ENCODE measurements at regions not wholly inside any gene's neighbourhood (a gene's known extent, or its start where the extent isn't known, plus 50 kb on each side); places are given as distances from the start of the nearest gene placed in this dataset.

DNA sequence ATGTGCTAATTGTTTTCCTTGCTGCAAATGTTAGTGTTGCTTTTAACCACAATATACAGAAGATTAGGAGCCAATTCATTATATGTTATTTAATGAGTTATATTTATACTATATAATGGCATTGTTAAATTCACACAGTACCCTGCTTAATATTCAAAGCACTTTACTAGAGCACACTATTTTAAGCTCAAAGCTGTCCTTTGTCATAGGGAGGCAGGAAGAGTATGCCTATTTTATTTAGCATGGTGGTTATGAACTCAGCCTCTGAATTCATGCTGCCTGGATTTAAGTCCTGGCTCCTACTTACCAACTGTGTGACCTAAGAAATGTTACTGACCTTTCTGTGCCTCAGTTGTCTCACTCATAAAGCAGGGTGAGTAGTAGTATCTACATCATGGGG is 80.5 kb downstream of the FASTKD2 start:
- no peak for DNase-seq

DNA sequence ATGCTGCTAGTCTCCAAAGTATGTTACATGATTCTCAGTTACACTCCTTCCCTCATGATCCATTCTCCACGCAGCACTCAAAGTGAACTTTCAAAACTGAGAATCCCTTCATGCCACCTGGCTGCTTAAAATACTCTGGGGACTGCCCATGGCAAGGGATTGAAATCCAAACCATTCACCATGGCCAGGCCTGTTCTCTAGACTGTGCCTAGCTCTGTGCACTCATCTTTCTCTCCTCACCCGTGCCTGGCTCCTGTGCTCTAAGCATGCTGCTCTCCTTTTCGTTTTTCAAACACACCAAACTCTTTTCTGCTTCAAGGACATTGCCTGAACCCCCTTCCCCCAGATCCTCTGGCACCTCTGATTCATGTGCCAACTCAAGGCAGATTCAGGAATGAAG is 80.9 kb downstream of the FASTKD2 start:
- no peak for DNase-seq

DNA sequence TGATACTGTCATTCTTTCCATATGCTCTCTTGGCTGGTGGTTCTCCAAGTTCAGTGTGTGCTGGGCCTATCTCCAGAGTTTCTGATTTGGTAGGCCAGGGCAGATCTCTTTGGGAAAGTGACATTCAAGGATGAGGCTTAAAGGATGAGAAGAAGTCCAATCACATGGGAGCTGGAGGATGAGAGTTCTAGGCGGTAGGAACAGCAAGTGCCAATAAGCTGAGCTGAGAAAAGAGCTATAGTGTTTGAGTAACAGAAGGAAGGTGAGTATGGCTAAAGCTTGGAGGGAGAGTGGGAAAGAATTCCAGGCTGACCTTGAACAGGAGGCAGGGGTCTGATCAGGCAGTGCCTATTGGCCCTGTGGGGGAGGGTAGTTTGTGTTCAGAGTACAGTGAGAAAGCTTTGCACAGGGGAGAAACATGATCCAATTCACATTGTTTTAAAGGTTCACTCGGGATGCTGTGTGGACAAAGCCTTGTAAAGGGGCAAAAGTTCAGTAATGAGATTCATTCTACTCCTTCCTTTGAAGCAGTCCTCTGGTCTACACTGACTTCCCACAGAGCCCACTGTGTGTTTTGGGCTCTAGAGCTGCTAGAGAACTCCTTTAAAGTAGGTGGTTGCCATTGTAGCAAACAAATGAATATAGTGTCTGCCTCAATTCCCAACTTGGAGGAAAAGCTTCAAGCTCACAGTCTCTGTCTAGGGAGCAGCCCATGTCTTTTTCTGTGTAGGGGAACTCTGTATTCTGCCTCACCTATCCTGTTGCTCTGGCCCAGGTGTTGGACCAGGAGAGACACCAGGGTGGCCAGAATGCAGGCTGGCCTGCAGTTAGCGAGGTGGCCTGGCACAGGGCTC is 81.8 kb downstream of the FASTKD2 start:
- DNase-seq: peak; percentile 60

DNA sequence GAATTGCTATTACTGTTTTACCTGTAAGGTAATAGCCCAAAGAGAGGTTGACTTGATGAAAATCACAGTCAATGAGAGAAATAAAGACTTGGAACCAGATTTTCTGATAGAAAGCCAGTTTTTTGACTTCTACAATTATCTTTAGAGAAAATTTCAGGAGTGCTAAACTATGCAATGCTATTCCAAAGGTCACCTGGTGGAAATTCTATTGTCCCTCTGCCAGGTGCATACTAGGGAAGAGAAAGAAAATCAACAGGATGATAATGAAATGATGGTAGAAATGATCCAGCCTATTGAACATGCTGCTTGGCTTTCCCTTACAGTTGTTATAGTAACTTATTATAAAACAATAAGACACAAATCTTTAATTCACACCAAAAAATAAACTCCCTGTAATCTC is 85.0 kb downstream of the FASTKD2 start:
- DNase-seq: no peak

DNA sequence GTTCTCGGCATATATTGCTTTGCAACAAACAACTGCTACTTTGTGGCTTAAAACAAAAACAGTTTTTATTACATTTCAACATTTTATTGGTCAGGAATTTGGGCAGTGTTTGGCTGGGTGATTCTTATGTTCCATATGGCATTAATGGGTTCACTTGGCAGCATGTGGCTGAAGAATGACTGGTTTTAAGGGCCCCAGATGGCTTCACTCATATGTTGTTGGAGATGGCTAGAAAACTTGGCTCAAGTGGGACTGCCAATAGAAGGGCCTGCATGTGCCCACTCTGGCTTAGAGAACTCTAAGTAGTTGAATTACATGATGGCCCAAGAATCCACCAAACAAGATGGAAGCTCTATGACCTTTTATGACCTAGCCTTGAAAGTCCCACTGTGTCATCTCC is 86.1 kb downstream of the FASTKD2 start:
- DNase-seq: no peak

DNA sequence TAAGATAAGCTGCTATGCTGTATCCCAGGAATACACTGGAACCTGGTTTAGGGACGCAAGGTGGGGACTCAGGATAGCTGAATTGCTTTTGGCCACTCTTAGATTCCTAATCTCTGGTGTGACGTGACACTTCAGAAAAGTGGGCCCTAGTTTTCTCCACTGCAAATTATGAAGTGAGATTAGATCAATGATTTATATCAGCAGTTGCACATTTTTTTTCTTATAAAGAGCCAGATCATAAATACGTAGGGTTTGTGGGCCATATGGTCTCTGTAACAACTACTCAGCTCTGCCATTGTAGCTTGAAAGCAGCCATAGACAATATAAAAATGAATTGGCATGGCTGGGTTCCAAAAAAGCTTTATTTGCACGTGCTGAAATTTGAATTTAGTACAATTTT is 85.4 kb upstream of the CPO start:
- no peak for DNase-seq

DNA sequence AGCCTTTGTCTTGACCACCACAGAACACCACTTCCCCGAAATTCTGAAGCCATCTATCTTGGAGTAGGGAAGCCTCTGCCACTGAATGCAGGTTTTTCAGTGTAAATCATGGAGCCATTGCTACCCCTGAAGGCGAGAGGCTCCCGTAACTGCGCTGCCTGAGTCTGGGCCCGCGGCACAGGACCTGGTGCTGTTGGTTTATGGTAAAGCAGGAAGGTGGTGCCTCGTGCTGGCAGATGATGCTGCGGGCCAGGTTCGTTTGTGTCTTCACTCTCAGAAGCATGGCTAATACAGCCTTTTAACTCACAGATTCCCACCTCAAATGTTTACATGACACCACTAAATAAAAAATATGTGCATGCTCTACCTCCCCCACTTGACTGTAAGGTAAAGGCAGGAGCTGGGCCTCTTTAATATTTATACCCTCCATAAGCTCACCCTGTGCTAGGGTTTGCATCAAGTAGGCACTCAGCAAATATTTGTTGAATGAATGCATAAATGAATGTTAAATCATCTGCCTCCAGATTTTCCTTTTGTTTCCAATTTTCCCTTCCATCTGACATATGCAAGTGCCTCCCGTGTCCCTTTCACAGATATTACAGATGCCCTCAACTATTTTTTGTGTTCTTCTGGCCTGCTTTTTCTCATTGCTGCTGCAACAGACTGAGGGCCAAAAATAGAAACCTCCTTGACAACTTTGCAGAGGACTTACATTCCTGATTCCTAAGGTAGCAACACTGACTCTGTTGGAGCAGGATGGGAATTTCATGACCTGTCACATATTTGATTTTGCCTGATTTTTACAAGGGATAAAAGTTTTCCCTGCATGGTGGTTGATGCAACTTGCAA is 83.5 kb upstream of the CPO start:
- no peak for DNase-seq

DNA sequence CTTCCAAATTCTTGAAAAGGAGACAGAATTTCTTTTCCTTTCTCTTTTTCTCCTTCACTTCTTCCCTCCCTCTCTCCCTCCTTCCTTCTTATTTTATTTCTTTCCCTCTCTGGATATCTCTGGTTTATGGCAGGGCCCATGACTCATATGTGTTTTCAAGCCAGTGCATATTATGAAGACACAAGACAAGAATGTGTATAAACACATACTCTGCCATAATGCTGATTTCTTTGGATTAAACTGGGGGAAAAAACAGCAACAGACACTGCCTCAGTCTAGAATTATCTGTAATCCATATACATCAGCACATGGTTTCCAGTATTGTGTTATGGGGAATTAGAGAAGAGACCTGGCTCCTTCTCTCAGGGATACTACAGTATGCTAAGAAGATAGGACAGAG is 82.8 kb upstream of the CPO start:
- no peak for DNase-seq

DNA sequence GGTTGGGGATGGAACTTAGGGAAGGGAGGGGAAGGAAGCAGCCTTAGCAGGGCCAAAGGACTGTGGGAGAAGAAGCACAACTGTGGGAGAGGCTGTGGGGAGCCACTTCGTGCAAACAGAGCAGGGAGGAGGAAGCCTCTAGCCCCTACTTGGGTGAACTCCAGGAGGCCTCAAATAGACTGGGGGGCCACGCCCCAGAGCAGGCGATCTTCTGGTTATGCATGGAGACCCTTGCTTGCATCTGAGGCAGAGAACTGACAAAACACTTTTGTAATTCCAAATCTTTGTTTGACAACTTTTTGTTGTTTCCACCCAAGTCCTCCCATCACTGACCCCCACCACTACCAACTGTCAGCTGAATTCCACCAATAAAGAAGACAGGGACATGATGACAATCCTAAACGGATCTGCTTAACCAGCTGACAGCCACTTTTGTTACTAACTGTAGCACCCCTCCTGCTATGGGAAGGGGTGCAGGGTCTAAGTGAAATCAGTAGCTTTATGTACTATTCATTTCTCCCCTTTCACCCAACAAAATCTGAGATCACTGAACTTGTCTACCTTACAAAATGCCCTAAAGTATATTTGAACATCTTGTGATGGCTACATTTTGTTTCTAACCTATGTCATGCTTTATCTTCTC is 80.5 kb upstream of the CPO start:
- DNase-seq: no peak

DNA sequence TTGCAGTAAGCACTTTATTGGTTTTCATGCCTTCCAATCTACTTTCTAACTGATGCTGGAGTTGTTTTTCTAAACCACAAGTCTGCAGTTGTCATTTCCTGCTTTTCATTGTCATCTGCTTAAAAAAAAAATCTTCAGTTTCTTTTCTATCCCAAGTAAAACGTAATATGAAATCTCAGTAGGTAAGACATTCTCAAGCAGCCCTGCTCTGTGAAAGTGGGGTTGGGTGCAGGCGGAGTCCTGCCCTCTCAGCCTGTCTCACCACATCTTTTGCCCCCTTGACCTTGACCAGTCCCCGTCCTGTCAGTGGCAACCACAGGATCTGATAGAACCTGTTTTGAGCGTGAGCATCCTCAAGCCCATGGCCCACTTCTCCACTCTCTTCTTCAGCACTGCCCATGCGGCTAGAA is 80.0 kb upstream of the CPO start:
- DNase-seq: no peak

DNA sequence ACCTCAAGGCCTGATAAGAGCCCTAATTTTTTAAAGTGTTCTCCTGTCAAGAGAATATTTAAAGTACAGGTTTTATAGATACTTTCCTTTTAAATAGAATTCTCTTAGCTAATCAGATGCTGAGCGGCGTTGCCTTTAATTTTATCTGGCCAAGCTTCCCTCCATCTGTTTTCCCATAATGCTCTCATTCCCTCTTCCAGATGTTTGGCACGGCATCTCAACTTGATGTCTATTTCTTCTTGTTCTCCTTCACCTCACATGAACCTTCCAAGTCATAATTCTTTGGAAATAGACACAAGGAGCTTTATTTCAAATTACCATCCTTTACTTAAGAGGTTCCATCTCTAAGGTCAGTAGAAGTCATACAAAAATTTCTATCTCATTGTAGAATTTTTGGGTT is 76.1 kb upstream of the CPO start:
- DNase-seq: peak; percentile 84

DNA sequence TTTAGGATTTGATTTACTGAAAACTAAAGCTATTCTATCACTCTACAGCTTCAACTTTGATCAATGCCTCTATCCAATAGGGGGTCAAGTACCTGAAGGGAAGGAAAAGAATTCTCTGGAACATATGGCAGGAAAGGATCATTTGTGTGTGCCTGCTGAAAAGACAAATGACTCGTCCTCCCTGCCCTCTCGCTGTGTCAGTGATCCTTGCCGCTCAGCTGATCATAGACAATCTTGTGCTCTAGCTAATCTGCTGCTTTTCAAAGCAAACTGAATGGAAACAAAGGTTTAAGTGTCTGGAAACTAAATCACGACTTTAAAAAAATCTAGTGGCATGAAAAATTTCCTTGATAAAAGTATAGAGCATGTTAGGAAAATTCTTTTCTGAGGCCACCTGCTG is 75.6 kb upstream of the CPO start:
- no peak for DNase-seq

DNA sequence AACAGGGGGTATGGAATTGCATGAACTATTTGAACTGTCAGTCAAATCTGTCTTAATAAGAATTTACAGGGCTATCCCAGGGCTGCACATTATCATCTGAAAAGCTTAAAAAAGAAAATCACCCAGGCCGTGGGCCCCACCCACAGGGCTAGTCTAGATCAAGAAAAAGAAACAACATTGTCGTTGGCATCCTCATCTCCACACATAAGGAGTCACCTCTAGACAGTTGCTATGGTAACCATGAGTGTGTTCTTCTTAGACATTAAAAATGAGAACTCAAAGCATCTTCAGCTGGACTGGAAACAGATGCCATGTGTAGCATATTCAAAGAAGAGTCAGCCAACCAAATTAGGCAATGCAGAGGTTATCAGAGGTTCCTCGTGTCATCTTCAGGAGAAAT is 72.3 kb upstream of the CPO start:
- DNase-seq: no peak

DNA sequence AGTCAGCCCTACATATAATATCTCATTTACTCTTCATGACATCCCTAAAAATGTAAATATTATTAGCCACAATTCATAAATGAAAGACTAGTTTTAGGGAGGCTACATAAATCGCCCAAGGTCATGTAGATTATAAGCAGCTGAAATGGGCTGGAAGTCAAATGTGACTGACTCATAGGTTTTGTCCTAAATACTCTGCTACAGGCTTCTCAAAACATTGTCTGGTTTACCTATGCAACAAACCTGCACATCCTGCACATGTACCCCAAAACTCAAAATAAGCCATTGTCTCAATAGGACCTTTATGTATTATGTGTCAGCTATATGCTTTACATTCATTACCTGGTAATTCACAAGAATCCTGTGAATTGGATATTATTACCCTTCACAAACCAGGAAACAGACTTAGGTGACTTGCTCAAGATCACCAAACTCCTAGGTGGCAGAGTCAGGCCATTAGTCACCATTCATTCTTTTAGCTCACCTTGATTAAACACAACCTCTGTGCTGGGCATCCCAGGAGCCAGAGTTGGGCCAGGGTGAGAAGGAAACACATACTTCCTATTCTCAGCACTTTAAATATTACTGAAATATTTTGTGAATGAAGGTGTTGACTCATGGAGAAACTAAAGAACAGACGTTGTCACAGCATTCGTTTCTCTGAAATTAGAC is 69.4 kb upstream of the CPO start:
- DNase-seq: no peak

DNA sequence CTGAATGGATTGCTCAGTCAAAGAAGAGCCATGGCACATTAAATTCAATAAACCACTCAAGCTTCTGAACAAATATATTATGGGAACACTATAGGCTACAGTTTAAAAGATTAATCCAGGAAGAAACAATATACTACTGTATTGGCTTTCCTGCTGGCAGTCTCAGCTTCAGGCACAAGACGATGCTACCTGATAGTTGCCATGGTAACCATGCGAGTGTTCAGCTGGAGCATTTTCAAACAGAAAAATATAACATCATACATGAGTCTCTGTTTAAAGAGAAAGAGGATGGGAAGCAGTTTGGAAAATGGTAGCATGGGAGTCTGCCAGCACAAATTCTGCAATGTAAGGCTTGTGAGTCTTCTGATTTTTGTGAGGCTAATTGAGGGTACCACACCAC is 65.9 kb upstream of the CPO start:
- DNase-seq: no peak

DNA sequence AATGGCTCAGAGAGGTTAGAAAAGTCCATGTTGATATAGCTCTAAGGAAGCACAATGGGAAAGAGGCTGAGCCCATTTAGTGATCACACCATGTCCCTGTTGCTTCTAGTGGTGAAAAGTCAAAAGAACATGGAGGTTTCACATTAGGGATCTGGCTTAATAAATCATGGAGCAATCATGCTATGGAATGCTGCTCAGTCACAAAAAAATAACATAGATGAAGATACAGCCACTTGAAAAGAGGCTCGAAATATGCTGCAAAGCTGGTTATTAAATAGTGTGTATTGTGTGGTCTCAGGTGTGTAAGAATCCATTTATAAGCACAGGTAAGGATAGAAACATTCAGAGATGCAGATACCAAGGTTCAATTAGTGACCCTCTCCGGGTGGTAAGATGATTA is 63.6 kb upstream of the CPO start:
- no peak for DNase-seq

DNA sequence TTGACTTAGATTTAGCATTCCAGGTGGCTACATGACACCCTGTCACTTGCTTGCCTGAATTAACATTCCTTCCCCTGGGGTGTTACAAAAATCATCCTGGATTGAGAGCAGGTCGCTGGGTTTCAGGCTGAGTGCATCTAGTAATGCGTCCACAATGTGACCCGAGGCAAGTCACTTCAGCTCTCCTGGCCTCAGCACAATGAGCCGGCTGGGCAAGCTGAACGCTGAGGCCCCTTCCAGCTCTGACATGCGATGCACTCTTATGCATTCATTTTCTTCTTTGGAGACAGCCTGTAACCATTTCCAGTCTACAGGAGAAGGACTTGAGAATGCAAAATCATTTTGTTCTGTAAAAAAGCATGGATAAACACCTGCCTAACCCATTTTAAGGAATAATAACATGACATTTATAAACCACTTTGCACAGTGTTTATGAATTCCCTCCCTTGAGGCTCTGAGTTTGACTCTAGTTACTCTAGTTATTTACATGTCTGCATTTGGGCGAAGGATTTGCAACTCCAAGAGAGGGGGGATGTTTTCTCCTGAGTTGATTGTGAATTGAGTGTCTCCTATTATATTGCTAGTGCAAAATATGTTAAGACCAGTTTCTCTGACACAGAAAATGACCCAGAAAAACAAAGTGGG is 63.0 kb upstream of the CPO start:
- no peak for DNase-seq

DNA sequence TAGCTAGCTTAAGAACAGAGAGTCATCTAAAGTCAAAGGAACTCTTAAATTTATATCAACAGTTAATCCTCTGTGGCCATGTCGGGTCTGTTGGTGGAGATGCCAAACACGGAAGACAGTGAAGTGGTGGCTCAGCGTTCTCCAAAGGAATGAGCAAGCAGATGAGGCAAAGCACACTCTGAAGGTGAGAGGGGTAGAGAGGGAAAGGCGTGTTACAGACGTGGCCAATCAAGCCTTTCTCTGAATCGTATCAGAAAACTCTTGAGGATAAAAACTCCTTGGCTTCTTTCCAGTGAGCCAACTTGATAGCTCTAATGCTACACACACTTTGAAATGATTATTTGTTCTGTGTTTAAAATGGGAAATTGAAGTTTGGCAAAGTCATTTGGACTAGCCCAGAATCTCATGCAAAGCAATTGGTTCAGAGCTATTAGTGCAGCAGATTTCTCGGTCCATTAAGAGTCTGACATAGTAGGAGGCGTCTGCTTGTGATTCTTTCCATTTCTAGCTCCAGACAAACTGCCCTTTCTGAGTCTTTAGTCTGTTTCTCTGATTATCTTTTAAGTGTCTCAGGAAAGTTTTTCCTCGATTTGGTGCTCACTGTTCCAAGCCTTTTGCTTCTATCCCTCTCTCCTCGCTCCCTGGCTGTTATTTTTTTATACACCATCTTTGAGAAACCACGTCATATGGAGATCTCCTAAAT is 57.5 kb upstream of the CPO start:
- DNase-seq: peak; percentile 68

DNA sequence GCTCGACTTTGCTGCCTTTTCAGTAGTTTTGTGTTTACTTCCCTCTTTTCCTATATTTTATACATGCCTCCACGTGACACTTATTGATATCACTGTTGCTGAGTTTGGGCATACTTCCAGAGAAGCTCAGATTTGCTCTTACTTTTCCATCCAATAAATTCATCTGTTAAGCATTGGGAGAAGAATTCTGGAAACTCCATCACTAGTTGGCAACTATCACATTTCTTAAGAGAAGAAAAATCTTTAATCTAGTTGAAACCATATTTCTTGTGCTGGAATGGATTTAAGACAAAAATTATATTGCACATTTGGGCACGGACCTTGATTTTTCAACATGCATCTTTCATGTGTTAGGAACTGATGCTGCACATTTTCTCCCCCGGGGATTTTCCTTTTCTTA is 52.6 kb upstream of the CPO start:
- DNase-seq: peak; percentile 48

DNA sequence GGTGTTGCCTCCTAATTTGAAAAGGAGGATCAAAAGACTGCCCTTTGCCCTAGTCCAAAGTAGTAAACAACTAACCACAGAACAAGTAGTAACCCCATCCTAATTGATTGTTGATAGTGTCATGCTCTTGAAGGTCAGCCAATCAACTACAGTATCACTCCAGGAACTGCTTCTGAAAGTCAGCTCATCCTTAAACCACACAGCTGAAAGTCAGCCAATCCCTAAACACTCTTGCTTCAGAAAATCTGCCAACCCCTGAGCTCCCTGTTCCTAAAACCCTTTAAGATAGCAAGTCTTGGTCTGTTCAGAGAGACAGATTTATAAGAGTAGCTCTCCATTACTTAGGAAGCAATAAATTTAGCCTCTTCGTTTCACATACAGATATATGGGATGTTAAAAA is 51.6 kb upstream of the CPO start:
- no peak for DNase-seq

All from hindlimb muscle (tissue), 1 donor.